ENCODE measurements at regions not wholly inside any gene's neighbourhood (a gene's known extent, or its start where the extent isn't known, plus 50 kb on each side); places are given as distances from the start of the nearest gene placed in this dataset.

DNA sequence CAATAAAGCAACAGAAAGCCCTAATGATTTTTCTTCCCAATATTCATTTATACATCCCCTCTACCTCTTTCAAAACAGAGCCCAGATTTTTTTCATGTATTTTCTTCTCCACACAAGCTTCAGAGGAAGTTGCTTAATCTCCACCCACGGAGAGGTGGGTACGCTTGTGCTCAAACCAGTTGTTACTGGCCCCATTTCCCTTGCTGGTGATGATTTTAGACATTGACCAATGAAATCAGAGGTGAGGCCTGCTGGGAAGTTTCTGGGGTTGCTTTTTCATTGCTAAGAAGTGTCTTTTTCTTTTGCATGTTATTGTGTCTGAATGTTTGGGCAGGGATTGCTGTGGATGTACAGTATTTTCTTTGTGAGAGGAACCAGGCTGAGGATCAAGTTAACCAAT is 448.1 kb upstream of the B3GALT2 start:
- TF ChIP-seq, protein P1, sequence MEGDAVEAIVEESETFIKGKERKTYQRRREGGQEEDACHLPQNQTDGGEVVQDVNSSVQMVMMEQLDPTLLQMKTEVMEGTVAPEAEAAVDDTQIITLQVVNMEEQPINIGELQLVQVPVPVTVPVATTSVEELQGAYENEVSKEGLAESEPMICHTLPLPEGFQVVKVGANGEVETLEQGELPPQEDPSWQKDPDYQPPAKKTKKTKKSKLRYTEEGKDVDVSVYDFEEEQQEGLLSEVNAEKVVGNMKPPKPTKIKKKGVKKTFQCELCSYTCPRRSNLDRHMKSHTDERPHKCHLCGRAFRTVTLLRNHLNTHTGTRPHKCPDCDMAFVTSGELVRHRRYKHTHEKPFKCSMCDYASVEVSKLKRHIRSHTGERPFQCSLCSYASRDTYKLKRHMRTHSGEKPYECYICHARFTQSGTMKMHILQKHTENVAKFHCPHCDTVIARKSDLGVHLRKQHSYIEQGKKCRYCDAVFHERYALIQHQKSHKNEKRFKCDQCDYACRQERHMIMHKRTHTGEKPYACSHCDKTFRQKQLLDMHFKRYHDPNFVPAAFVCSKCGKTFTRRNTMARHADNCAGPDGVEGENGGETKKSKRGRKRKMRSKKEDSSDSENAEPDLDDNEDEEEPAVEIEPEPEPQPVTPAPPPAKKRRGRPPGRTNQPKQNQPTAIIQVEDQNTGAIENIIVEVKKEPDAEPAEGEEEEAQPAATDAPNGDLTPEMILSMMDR (IDR thresholded peaks at IDR 0.05; ENCODE audit: low read length): no peak
- TF ChIP-seq EZH2 (IDR thresholded peaks at IDR 0.05; ENCODE audit: borderline replicate concordance, low read length): no peak
